ENCODE measurements at regions not wholly inside any gene's neighbourhood (a gene's known extent, or its start where the extent isn't known, plus 50 kb on each side); places are given as distances from the start of the nearest gene placed in this dataset.

- no peak for TF ChIP-seq ZBTB4 (CRISPR knock-in tag; IDR thresholded peaks at IDR 0.05)
- no peak for TF ChIP-seq CEBPB (IDR thresholded peaks at IDR 0.05; ENCODE audit: borderline replicate concordance in 1 of 2, low read depth in 2 of 2, low read length in 2 of 2)
- no peak for TF ChIP-seq PAX5 (IDR thresholded peaks at IDR 0.05; ENCODE audit: borderline replicate concordance, low read depth, low read length)
- TF ChIP-seq MYC (IDR thresholded peaks at IDR 0.05; ENCODE audit: insufficient read depth, insufficient read length, insufficient replicate concordance, low read length, severe bottlenecking): no peak
- TF ChIP-seq MTA3 (IDR thresholded peaks at IDR 0.05; ENCODE audit: borderline replicate concordance, low read length): no peak
- TF ChIP-seq SREBF1 (IDR thresholded peaks at IDR 0.05; ENCODE audit: low read length): no peak
- no peak for TF ChIP-seq IKZF1 (conservative IDR thresholded peaks at IDR 0.05)
- TF ChIP-seq BCL3 (IDR thresholded peaks at IDR 0.05; ENCODE audit: borderline replicate concordance, insufficient read depth, low read depth, low read length, poor library complexity, severe bottlenecking): no peak
- no peak for TF ChIP-seq DPF2 (IDR thresholded peaks at IDR 0.05)
- Histone ChIP-seq H3K27ac (ENCODE audit: control insufficient read depth, insufficient read depth) (no peak overlapping the region), H3K4me3 (no peak overlapping the region), H3K4me2 (ENCODE audit: control insufficient read depth, insufficient read depth) (no peak overlapping the region), H4K20me1 (ENCODE audit: control insufficient read depth, insufficient read depth) (no peaks in the 10 kb centered on the region), H3K9me3 (replicated peaks; ENCODE audit: control insufficient read depth, insufficient read depth, low read length) (no peaks in the 10 kb centered on the region), H3K36me3 (ENCODE audit: control insufficient read depth in 2 of 2, insufficient read depth in 2 of 2, low read length in 1 of 2) (no peaks in the 10 kb centered on the region), H3K9ac (ENCODE audit: control insufficient read depth, insufficient read depth, low read length) (no peak overlapping the region), H2AFZ (ENCODE audit: control insufficient read depth, low read depth, low read length) (no peak overlapping the region), H3K79me2 (ENCODE audit: control insufficient read depth, insufficient read depth, low read length) (no peaks in the 10 kb centered on the region), H3K4me1 (ENCODE audit: control insufficient read depth, insufficient read depth, low read length) (no peaks in the 10 kb centered on the region), H3K27me3 (replicated peaks in 1 of 2; ENCODE audit: control insufficient read depth in 2 of 2, insufficient read depth in 2 of 2, low read length in 1 of 2) (no peaks in the 10 kb centered on the region)
- POLR2A ChIA-PET: no interaction called here
- in situ Hi-C loops (cut with MboI) (no loop called here), intact Hi-C loops (cut with micrococcal nuclease; ENCODE audit: unreplicated experiment) (no loop called here)
- DNase-seq (ENCODE audit: low read depth, low spot score) (no peak), ATAC-seq (no peak), FAIRE-seq (no peak)
- RAD21 ChIA-PET (ENCODE audit: unreplicated experiment): no interaction called here
- BruUV-seq (replicated peaks): no TSS peak
- CTCF ChIA-PET: interaction anchor here (0.7 kb wide), 1 partner anchor 16 kb away, joined by 3 read pairs; no protein-coding TSS in a partner anchor
- WGBS (ENCODE audit: insufficient coverage, insufficient replicate concordance, low lambda C conversion rate, missing lambda C conversion rate): 26% methylated on average over 2 of the region's 2 CpGs
- SMC1A ChIA-PET (ENCODE audit: uncharacterized antibody, unreplicated experiment): no interaction called here
Observed at GRCh38 chr4:130922955-130923354, 1827.0 kb downstream of the C4orf33 start.

All from GM12878 (cell line).